ENCODE measurements at regions not wholly inside any gene's neighbourhood (a gene's known extent, or its start where the extent isn't known, plus 50 kb on each side); places are given as distances from the start of the nearest gene placed in this dataset.
"Not testable (repeated sequence)": the region's sequence is repeated elsewhere in the genome, so short reads cannot be mapped to it uniquely, and the experiment has no call there.

GRCh38 chr5:124045412-124045811 lies 533.4 kb downstream of the CSNK1G3 start:
- DNase-seq, result no peak

- DNase-seq, result no peak
Observed at GRCh38 chr5:124044613-124045012, 532.6 kb downstream of the CSNK1G3 start.

GRCh38 chr5:124043456-124043855 lies 531.5 kb downstream of the CSNK1G3 start:
- no peak for DNase-seq

GRCh38 chr5:124040799-124041198 lies 528.8 kb downstream of the CSNK1G3 start:
- DNase-seq, result peak; percentile 34

- no peak for DNase-seq
Observed at GRCh38 chr5:124039410-124039809, 527.4 kb downstream of the CSNK1G3 start.

- DNase-seq, result no peak
Observed at GRCh38 chr5:124036786-124037185, 524.8 kb downstream of the CSNK1G3 start.

GRCh38 chr5:124034963-124035362 lies 523.0 kb downstream of the CSNK1G3 start:
- no peak for DNase-seq

- DNase-seq, result no peak
Observed at GRCh38 chr5:124034083-124034700, 522.2 kb downstream of the CSNK1G3 start.

- DNase-seq, result peak; percentile 45
Observed at GRCh38 chr5:124030043-124030491, 518.1 kb downstream of the CSNK1G3 start.

GRCh38 chr5:124027441-124027840 lies 515.5 kb downstream of the CSNK1G3 start:
- no peak for DNase-seq

GRCh38 chr5:124025306-124025845 lies 513.4 kb downstream of the CSNK1G3 start:
- DNase-seq, result no peak

GRCh38 chr5:124022966-124023365 lies 511.0 kb downstream of the CSNK1G3 start:
- DNase-seq, result no peak

- no peak for DNase-seq
Observed at GRCh38 chr5:124021776-124022175, 509.8 kb downstream of the CSNK1G3 start.

GRCh38 chr5:124021066-124021641 lies 509.2 kb downstream of the CSNK1G3 start:
- no peak for DNase-seq

- not testable (repeated sequence) for DNase-seq
Observed at GRCh38 chr5:124017321-124017720, 505.3 kb downstream of the CSNK1G3 start.

GRCh38 chr5:124007675-124008398 lies 495.9 kb downstream of the CSNK1G3 start:
- peak; percentile 6 for DNase-seq

- peak; percentile 35 for DNase-seq
Observed at GRCh38 chr5:124001036-124001615, 489.1 kb downstream of the CSNK1G3 start.

GRCh38 chr5:124000538-124000937 lies 488.6 kb downstream of the CSNK1G3 start:
- no peak for DNase-seq

- peak; percentile 92 for DNase-seq
Observed at GRCh38 chr5:123997462-123998215, 485.7 kb downstream of the CSNK1G3 start.

GRCh38 chr5:123997064-123997461 lies 485.1 kb downstream of the CSNK1G3 start:
- peak; percentile 2 for DNase-seq

- DNase-seq, result peak; percentile 26
Observed at GRCh38 chr5:123992641-123993040, 480.7 kb downstream of the CSNK1G3 start.

GRCh38 chr5:123987956-123988355 lies 476.0 kb downstream of the CSNK1G3 start:
- no peak for DNase-seq

Measured in fibroblast of skin of right quadriceps (primary cell).